ENCODE measurements at regions not wholly inside any gene's neighbourhood (a gene's known extent, or its start where the extent isn't known, plus 50 kb on each side); places are given as distances from the start of the nearest gene placed in this dataset.

- no peak for TF ChIP-seq POLR2A (IDR thresholded peaks at IDR 0.05)
- no peak for TF ChIP-seq CTCF (IDR thresholded peaks at IDR 0.05)
These were observed 275.0 kb upstream of the DACH1 start for GRCh38 chr13:72141855-72142519.

Data from heart left ventricle (tissue), 13 donors.